Stimulated activated CD4-positive, alpha-beta T cell treated with anti-CD3 and anti-CD28 coated beads, Interleukin-4, amount 100 ng/mL, for 24 hours (primary cell): ENCODE measurements at regions not wholly inside any gene's neighbourhood (a gene's known extent, or its start where the extent isn't known, plus 50 kb on each side); places are given as distances from the start of the nearest gene placed in this dataset.

ENCODE experiments used
- DNase-seq: peaks from one replicate; pipeline ENCODE4 v3.0.0-alpha.2; 2020

GRCh38 chr17:21517538-21518293 lies 141.6 kb downstream of the KCNJ12 start:
- no peak for DNase-seq

- no peak for DNase-seq
These were observed 146.7 kb downstream of the KCNJ12 start for GRCh38 chr17:21522755-21523336.

DNA sequence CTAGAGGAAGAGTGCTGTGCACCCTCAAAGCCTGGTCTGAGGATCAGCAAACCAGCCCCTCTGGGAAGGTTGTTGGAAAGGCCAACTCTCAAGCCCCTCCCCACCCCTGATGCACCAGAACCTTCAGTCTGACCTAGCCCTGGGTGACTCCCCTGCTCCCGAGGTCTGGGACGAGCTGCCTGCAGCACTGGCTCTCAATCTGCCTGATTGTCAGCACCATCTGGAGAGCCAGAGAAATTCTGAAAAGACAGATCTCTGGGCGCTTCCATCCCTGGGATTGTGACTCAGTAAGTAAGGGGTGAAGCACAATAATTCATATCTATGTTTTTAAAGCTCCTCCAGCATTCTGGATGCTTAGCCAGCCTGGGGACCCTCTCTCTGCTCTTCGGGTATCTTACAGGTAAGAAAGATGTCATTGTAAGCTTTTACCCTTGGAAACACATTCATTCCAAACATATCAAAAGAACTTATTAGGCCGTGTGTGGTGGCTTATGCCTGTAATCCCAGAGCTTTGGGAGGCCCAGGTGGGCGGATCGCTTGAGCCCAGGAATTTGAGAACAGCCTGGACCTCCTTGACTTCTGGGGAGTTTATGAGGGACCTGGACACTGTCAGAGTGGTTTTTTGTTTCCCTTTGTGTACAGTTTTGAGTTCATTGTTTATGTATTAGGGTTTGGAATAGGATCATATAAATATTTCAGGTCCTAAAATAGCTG lies 147.5 kb downstream of the KCNJ12 start:
- no peak for DNase-seq

DNA sequence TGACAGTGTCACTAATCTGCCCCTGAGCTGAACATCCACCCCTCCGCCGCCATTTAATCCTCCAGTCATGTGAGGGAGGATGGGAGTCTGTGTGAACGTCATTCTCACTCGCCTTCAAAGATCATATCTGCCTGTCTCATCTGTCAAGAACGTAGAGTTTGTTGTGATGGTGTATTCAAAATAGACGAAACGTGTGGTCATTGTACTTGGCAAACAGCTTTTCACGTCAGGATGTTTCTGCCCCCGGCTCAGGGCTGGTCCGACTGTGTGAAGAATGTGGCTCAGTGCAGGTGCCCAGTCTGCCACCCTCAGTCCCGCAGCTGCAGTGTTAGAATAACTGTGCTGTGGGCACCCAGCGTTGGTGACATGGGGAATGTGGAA lies 148.0 kb downstream of the KCNJ12 start:
- DNase-seq = no peak

DNA sequence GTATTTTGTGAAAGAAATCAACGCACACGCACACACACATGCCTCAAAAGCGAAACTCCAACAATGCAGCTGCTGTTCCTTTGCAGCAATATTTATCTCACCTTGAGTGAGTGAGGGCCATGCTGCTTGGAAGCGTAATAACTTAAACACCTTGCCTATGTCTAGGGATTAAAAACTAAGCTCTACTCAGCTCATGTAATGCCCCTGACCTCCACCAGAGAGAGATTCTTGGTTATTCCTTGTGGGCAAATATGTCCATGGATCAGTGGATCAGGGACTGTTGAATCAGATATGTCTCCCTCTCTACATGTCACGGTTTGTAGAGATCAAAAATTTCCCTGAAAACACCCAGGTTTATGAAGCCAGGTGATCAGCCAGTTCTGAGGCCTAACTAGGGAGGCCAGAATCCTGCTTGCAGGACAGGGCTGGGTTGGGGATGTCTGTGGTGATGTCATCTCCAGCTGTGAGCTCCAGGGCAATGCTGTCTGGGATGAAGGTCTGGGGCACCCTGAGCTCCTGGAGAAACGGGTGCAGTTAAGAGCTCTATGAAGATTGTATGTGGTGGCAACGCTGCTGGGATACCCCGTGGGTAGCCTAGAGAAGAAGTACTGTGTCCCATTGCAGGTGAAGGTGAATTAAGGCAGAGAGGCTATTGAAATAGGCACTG lies 149.4 kb downstream of the KCNJ12 start:
- DNase-seq = no peak

DNA sequence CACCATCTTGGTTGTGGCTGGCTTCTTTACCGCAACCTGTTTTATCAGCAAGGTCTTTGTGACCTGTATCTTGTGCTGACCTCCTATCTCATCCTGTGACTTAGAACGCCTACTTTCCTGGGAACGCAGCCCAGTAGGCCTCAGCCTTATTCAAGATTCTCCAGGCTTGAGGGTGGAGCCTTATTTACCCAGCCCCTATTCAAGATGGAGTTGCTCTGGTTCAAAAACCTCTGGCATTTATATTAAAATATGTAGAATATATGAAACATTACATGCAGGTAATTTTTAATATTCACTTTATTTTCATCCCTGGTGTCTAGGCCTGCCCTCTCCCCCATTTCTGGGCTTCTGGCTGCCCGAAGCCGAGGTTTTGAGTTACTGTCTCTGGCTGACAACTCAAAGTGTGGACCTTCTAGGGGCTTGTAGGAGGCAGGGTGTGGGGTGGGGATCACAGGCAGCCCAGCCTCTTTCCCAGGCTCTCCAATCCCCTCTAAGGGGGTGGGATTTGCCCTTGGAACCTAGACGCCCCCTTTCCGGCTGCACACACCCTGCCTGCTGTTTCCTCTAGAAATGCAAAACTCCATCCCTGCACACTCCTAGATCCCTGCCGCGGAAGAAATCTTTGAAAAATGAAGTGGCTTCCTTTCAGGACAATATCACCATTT lies 152.0 kb downstream of the KCNJ12 start:
- no peak for DNase-seq

GRCh38 chr17:21530311-21530710 lies 154.2 kb downstream of the KCNJ12 start:
- no peak for DNase-seq

GRCh38 chr17:21530841-21531240 lies 154.7 kb downstream of the KCNJ12 start:
- no peak for DNase-seq

DNA sequence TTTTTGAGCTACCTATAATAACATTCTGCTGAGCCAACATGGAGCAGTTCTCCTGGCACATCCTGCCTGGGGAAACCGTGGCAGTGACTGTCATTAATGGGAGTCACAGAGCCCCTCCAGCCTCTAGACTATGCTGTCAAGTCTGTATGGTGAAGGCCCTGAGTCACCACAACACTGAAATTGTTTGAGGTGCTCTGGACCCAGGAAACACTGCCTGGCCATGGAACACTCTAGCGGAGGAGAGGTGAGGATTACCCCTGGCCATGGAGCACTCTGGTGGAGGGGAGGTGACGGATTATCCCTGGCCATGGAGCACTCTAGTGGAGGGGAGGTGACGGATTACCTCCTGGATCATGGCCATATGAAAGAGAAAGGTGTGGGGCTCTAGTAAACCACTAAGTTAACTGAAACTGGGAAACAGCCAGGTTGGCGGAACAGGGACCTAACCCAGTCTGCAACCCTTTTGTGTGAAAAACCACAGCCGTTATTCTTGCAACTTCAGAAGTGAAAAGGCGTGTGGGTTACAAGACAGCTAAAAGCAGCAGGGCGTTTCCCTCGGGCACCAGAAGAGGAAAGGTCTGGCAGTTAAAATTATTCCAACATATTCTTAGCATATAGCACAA lies 156.7 kb downstream of the KCNJ12 start:
- DNase-seq = no peak

- DNase-seq = no peak
These were observed 156.5 kb upstream of the KCNJ18 start for GRCh38 chr17:21535686-21536375.

DNA sequence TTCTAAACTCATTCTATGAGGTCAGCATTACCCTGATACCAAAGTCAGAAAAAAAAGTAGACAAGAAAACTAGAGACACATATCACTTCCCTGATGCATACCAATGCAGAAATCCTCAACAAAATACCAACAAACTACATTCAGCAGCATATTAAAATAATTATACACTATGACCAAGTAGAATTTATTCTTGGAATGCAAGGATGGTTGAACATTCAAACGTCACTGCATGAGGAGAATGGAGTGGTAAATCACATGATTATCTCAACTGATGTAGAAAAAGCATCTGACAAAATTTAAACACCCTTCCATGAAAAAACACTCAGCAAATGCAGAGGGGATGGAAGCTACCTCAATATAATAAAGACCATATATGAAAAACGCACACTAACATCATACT lies 155.0 kb upstream of the KCNJ18 start:
- no peak for DNase-seq

GRCh38 chr17:21538615-21539014 lies 153.7 kb upstream of the KCNJ18 start:
- DNase-seq = no peak

- no peak for DNase-seq
These were observed 153.2 kb upstream of the KCNJ18 start for GRCh38 chr17:21539146-21539545.

DNA sequence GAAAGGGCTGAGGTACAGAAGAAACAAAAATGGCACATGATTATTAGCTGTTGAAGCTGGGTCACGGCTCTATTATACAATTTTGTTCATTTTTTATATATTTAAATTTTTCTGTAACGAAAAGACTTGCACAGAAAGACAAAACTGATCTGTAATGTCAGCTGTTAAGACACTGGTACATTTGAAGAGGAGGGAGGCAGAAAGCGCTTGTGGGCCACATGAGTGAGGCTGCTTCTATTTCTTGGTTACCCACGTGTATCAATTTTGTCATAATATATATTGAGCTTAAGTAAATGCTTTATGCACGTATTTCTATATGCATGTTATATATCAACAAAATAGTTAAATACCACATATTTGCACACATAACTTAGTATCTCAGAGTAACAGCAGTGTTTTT lies 151.8 kb upstream of the KCNJ18 start:
- DNase-seq = no peak

DNA sequence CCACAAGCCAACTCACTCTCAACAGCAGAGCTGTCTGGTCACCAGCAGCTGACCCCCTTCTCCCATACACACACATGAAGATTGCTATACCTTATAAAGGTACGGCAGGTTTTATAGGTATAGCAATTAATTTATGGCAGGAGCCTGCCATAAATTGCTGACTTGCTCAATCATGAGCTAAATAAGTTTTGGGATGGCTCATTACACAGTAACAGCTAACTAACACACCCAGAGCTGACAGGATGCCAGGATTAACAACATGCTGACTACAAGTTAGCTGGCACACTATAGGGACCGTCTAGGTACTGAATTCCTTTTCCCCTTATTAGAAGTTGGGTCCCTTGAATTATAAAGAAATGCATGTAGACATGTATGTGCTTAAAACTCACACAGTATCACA lies 150.3 kb upstream of the KCNJ18 start:
- no peak for DNase-seq

- DNase-seq = no peak
These were observed 149.3 kb upstream of the KCNJ18 start for GRCh38 chr17:21542991-21543390.

DNA sequence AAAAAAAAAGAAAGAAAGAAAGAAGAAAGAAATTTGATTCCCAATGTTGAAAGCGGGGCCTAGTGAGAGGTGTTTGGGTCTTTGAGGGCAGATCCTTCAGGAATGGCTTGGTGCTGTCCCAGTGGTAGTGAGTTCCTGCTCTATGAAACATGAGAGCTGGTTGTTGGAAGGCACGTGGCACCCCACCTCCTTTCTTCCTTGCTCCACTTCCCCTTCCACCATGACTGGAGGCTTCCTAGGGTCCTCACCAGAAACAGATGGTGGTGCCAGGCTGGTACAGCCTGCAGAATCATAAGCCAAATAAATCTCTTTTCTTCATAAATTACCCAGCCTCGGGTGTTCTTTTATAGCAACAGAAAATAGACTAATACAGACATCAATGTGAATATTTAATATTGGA lies 147.3 kb upstream of the KCNJ18 start:
- DNase-seq = no peak

DNA sequence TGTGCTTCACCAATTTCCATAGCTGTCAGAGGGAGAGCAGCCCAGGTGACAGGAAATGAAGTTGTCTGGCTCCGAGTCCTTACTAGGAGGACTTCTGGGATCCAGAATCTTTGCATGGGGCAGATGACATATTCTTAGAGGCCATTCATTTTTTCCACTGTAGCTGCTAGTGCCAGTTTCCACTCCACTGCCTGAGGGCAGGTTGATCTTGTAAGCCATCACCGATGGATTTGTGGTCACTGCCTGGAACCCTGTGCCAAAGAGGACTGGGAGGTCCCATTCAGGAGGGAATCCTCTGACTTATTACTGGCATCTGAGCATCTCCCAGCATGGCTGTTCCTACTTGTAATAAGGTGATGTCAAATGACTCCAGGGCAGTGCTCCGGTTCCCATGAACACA lies 144.1 kb upstream of the KCNJ18 start:
- DNase-seq = no peak

- DNase-seq = peak; percentile 33
These were observed 143.1 kb upstream of the KCNJ18 start for GRCh38 chr17:21549107-21549687.

GRCh38 chr17:21550031-21550430 lies 142.3 kb upstream of the KCNJ18 start:
- peak; percentile 17 for DNase-seq

GRCh38 chr17:21551081-21551881 lies 141.0 kb upstream of the KCNJ18 start:
- peak; percentile 77 for DNase-seq
